ELF-1 (cell line): ENCODE measurements at regions not wholly inside any gene's neighbourhood (a gene's known extent, or its start where the extent isn't known, plus 50 kb on each side); places are given as distances from the start of the nearest gene placed in this dataset.

Experiments
- DNase-seq: peaks from one replicate; pipeline ENCODE4 v3.0.0-alpha.2; 2016; ENCODE audit warnings: low read depth, low spot score

GRCh38 chr4:26069218-26069617, 155.2 kb downstream of the SMIM20 start:
- DNase-seq: peak; percentile 39

GRCh38 chr4:26071688-26072087, 157.7 kb downstream of the SMIM20 start:
- DNase-seq: no peak

- no peak for DNase-seq
Measured at GRCh38 chr4:26073886-26074560, 160.0 kb downstream of the SMIM20 start.

- DNase-seq: no peak
Measured at GRCh38 chr4:26074712-26075430, 160.9 kb downstream of the SMIM20 start.

GRCh38 chr4:26075583-26075982, 161.6 kb downstream of the SMIM20 start:
- no peak for DNase-seq

GRCh38 chr4:26076000-26076587, 162.1 kb downstream of the SMIM20 start:
- no peak for DNase-seq

- DNase-seq: no peak
Measured at GRCh38 chr4:26076896-26077295, 162.9 kb downstream of the SMIM20 start.

- DNase-seq: no peak
Measured at GRCh38 chr4:26077756-26078155, 163.7 kb downstream of the SMIM20 start.

- no peak for DNase-seq
Measured at GRCh38 chr4:26080870-26081628, 167.0 kb downstream of the SMIM20 start.

- DNase-seq: peak; percentile 25
Measured at GRCh38 chr4:26081795-26082498, 167.9 kb downstream of the SMIM20 start.

GRCh38 chr4:26082565-26082964, 168.5 kb downstream of the SMIM20 start:
- DNase-seq: no peak

- no peak for DNase-seq
Measured at GRCh38 chr4:26083987-26084386, 170.0 kb downstream of the SMIM20 start.

GRCh38 chr4:26084414-26084813, 170.4 kb downstream of the SMIM20 start:
- peak; percentile 52 for DNase-seq

- DNase-seq: peak; percentile 52
Measured at GRCh38 chr4:26085551-26085950, 171.5 kb downstream of the SMIM20 start.

- no peak for DNase-seq
Measured at GRCh38 chr4:26086621-26087441, 172.8 kb downstream of the SMIM20 start.

- no peak for DNase-seq
Measured at GRCh38 chr4:26088433-26088928, 174.5 kb downstream of the SMIM20 start.

GRCh38 chr4:26093551-26093950, 179.5 kb downstream of the SMIM20 start:
- DNase-seq: no peak

GRCh38 chr4:26094076-26094475, 180.1 kb downstream of the SMIM20 start:
- DNase-seq: no peak

GRCh38 chr4:26094911-26095310, 180.9 kb downstream of the SMIM20 start:
- no peak for DNase-seq

GRCh38 chr4:26099967-26100366, 185.9 kb downstream of the SMIM20 start:
- no peak for DNase-seq
